ENCODE measurements at regions not wholly inside any gene's neighbourhood (a gene's known extent, or its start where the extent isn't known, plus 50 kb on each side); places are given as distances from the start of the nearest gene placed in this dataset.

GRCh38 chr5:168171901-168172759 is 119.3 kb upstream of the WWC1 start:
- no peaks in the 10 kb centered on the region for H3K4me1 ChIP-seq (ENCODE audit: control insufficient read depth in 3 of 3, insufficient read depth in 3 of 3, low read length in 3 of 3)
- no peak overlapping the region for H3K4me3 ChIP-seq (ENCODE audit: low read length in 3 of 3)
- H3K9me3 ChIP-seq (ENCODE audit: control insufficient read depth in 3 of 3, low read length in 3 of 3) = no peaks in the 10 kb centered on the region
- no peaks in the 10 kb centered on the region for H3K36me3 ChIP-seq (ENCODE audit: control insufficient read depth in 3 of 3, insufficient read depth in 3 of 3, low read length in 3 of 3)
- no peak overlapping the region for H3K27ac ChIP-seq (ENCODE audit: low read depth, low read length)
- H3K27me3 ChIP-seq (ENCODE audit: control insufficient read depth in 3 of 3, insufficient read depth in 3 of 3, low read length in 3 of 3) = peaks cover 0 to 5% (median 0%) of the 10 kb centered on the region in 3 donors
- no peak overlapping the region for H3K9ac ChIP-seq (ENCODE audit: low read depth in 1 of 3, low read length in 3 of 3)

- H3K9ac ChIP-seq (ENCODE audit: low read depth in 1 of 3, low read length in 3 of 3) = no peak overlapping the region
- H3K9me3 ChIP-seq (ENCODE audit: control insufficient read depth in 3 of 3, low read length in 3 of 3) = no peaks in the 10 kb centered on the region
- H3K4me1 ChIP-seq (ENCODE audit: control insufficient read depth in 3 of 3, insufficient read depth in 3 of 3, low read length in 3 of 3) = no peaks in the 10 kb centered on the region
- no peaks in the 10 kb centered on the region for H3K36me3 ChIP-seq (ENCODE audit: control insufficient read depth in 3 of 3, insufficient read depth in 3 of 3, low read length in 3 of 3)
- peaks cover 0 to 3% (median 0%) of the 10 kb centered on the region in 3 donors for H3K27me3 ChIP-seq (ENCODE audit: control insufficient read depth in 3 of 3, insufficient read depth in 3 of 3, low read length in 3 of 3)
- no peak overlapping the region for H3K4me3 ChIP-seq (ENCODE audit: low read length in 3 of 3)
- no peak overlapping the region for H3K27ac ChIP-seq (ENCODE audit: low read depth, low read length)
These were observed 118.7 kb upstream of the WWC1 start for GRCh38 chr5:168172760-168173223.

- no peak overlapping the region for H3K4me3 ChIP-seq (ENCODE audit: low read length in 3 of 3)
- no peaks in the 10 kb centered on the region for H3K4me1 ChIP-seq (ENCODE audit: control insufficient read depth in 3 of 3, insufficient read depth in 3 of 3, low read length in 3 of 3)
- H3K36me3 ChIP-seq (ENCODE audit: control insufficient read depth in 3 of 3, insufficient read depth in 3 of 3, low read length in 3 of 3) = no peaks in the 10 kb centered on the region
- H3K27me3 ChIP-seq (ENCODE audit: control insufficient read depth in 3 of 3, insufficient read depth in 3 of 3, low read length in 3 of 3) = peaks cover 0 to under 1% (median 0%) of the 10 kb centered on the region in 3 donors
- H3K9me3 ChIP-seq (ENCODE audit: control insufficient read depth in 3 of 3, low read length in 3 of 3) = no peaks in the 10 kb centered on the region
- H3K27ac ChIP-seq (ENCODE audit: low read depth, low read length) = no peak overlapping the region
- no peak overlapping the region for H3K9ac ChIP-seq (ENCODE audit: low read depth in 1 of 3, low read length in 3 of 3)
These were observed 117.1 kb upstream of the WWC1 start for GRCh38 chr5:168174376-168174775.

GRCh38 chr5:168176251-168176650 is 115.2 kb upstream of the WWC1 start:
- Histone ChIP-seq H3K9ac (ENCODE audit: low read depth in 1 of 3, low read length in 3 of 3) (no peak overlapping the region), H3K4me1 (ENCODE audit: control insufficient read depth in 3 of 3, insufficient read depth in 3 of 3, low read length in 3 of 3) (no peaks in the 10 kb centered on the region), H3K27ac (ENCODE audit: low read depth, low read length) (no peak overlapping the region), H3K9me3 (ENCODE audit: control insufficient read depth in 3 of 3, low read length in 3 of 3) (no peaks in the 10 kb centered on the region), H3K36me3 (ENCODE audit: control insufficient read depth in 3 of 3, insufficient read depth in 3 of 3, low read length in 3 of 3) (no peaks in the 10 kb centered on the region), H3K4me3 (ENCODE audit: low read length in 3 of 3) (no peak overlapping the region), H3K27me3 (ENCODE audit: control insufficient read depth in 3 of 3, insufficient read depth in 3 of 3, low read length in 3 of 3) (no peaks in the 10 kb centered on the region)

DNA sequence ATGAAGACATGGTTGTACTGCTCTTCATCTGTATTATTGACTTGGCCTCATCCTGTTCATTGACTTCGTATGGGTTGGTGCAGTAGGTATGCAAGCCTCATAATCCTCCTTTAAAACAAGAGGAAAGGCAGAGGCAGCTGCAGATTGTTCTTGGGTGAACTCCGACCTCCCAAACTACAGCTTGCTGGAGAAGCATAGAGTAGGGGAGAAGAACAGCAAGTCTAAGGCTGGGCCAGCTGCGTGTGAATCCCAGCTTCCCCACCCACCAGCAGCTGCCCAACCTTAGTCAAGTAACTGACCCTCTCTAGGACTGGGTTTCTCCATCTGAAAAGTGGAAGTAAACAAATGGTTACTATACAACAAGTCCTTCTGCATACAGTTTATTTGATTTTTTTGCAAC is 114.5 kb upstream of the WWC1 start:
- no peak overlapping the region for H3K9ac ChIP-seq (ENCODE audit: low read depth in 1 of 3, low read length in 3 of 3)
- H3K4me3 ChIP-seq (ENCODE audit: low read length in 3 of 3) = no peak overlapping the region
- no peaks in the 10 kb centered on the region for H3K36me3 ChIP-seq (ENCODE audit: control insufficient read depth in 3 of 3, insufficient read depth in 3 of 3, low read length in 3 of 3)
- H3K27ac ChIP-seq (ENCODE audit: low read depth, low read length) = no peak overlapping the region
- H3K4me1 ChIP-seq (ENCODE audit: control insufficient read depth in 3 of 3, insufficient read depth in 3 of 3, low read length in 3 of 3) = no peaks in the 10 kb centered on the region
- no peaks in the 10 kb centered on the region for H3K27me3 ChIP-seq (ENCODE audit: control insufficient read depth in 3 of 3, insufficient read depth in 3 of 3, low read length in 3 of 3)
- no peaks in the 10 kb centered on the region for H3K9me3 ChIP-seq (ENCODE audit: control insufficient read depth in 3 of 3, low read length in 3 of 3)

DNA sequence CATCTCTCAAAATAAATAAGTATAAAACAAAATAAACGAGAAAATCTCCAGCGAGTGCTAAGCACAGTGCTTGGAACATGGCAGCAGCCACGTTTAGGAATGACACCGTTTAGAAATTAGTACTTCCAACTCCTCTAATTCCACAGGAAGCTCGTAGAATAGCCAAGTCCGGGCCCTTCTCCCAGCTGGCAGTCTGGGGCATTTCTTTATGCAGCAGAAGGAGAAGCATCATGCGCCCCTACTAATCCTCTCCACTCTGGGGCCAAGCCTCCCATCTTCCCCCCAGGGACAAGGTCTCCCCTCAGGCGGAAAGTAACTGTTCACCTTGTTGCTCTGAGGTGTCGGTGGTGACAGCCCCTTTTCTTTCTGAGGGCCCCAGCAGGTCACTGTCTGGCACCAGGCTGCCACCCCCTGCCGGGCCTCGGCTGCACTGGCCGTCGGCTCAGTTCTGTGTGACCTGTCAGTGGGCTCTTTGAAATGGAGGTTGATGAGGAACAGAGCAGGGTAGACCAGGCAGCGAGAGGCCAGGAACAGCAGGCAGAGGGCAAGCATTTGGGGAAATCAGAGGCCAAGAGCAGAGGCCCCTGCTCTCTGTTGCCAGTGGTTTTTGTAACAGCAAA is 113.5 kb upstream of the WWC1 start:
- no peaks in the 10 kb centered on the region for H3K4me1 ChIP-seq (ENCODE audit: control insufficient read depth in 3 of 3, insufficient read depth in 3 of 3, low read length in 3 of 3)
- no peaks in the 10 kb centered on the region for H3K27me3 ChIP-seq (ENCODE audit: control insufficient read depth in 3 of 3, insufficient read depth in 3 of 3, low read length in 3 of 3)
- no peak overlapping the region for H3K9ac ChIP-seq (ENCODE audit: low read depth in 1 of 3, low read length in 3 of 3)
- H3K27ac ChIP-seq (ENCODE audit: low read depth, low read length) = no peak overlapping the region
- H3K9me3 ChIP-seq (ENCODE audit: control insufficient read depth in 3 of 3, low read length in 3 of 3) = no peaks in the 10 kb centered on the region
- no peaks in the 10 kb centered on the region for H3K36me3 ChIP-seq (ENCODE audit: control insufficient read depth in 3 of 3, insufficient read depth in 3 of 3, low read length in 3 of 3)
- no peak overlapping the region for H3K4me3 ChIP-seq (ENCODE audit: low read length in 3 of 3)

DNA sequence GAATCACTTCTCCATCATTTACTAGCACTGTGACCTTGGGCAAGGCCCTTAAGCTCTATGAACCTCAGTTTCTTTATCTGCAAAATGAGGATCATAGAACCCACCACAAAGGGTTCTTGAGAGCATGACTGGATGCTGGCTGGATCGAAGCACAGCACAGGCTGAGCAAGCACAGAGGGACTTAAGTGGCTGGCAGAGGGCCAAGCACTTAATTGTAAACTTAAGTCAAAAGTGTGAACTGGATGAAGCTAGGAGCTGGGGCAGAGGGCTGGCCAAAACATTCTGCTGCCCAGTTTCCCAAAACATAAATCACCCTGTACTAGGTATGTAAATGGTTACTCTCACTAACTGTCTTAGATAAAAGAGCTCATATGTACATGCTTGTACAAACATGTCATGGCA is 112.3 kb upstream of the WWC1 start:
- H3K27me3 ChIP-seq (ENCODE audit: control insufficient read depth in 3 of 3, insufficient read depth in 3 of 3, low read length in 3 of 3) = no peaks in the 10 kb centered on the region
- H3K4me1 ChIP-seq (ENCODE audit: control insufficient read depth in 3 of 3, insufficient read depth in 3 of 3, low read length in 3 of 3) = no peaks in the 10 kb centered on the region
- H3K4me3 ChIP-seq (ENCODE audit: low read length in 3 of 3) = no peak overlapping the region
- H3K27ac ChIP-seq (ENCODE audit: low read depth, low read length) = no peak overlapping the region
- H3K36me3 ChIP-seq (ENCODE audit: control insufficient read depth in 3 of 3, insufficient read depth in 3 of 3, low read length in 3 of 3) = no peaks in the 10 kb centered on the region
- no peaks in the 10 kb centered on the region for H3K9me3 ChIP-seq (ENCODE audit: control insufficient read depth in 3 of 3, low read length in 3 of 3)
- no peak overlapping the region for H3K9ac ChIP-seq (ENCODE audit: low read depth in 1 of 3, low read length in 3 of 3)

GRCh38 chr5:168182269-168182668 is 109.2 kb upstream of the WWC1 start:
- no peak overlapping the region for H3K9ac ChIP-seq (ENCODE audit: low read depth in 1 of 3, low read length in 3 of 3)
- no peaks in the 10 kb centered on the region for H3K4me1 ChIP-seq (ENCODE audit: control insufficient read depth in 3 of 3, insufficient read depth in 3 of 3, low read length in 3 of 3)
- H3K36me3 ChIP-seq (ENCODE audit: control insufficient read depth in 3 of 3, insufficient read depth in 3 of 3, low read length in 3 of 3) = no peaks in the 10 kb centered on the region
- H3K27me3 ChIP-seq (ENCODE audit: control insufficient read depth in 3 of 3, insufficient read depth in 3 of 3, low read length in 3 of 3) = no peaks in the 10 kb centered on the region
- H3K4me3 ChIP-seq (ENCODE audit: low read length in 3 of 3) = no peak overlapping the region
- H3K9me3 ChIP-seq (ENCODE audit: control insufficient read depth in 3 of 3, low read length in 3 of 3) = no peaks in the 10 kb centered on the region
- H3K27ac ChIP-seq (ENCODE audit: low read depth, low read length) = no peak overlapping the region

DNA sequence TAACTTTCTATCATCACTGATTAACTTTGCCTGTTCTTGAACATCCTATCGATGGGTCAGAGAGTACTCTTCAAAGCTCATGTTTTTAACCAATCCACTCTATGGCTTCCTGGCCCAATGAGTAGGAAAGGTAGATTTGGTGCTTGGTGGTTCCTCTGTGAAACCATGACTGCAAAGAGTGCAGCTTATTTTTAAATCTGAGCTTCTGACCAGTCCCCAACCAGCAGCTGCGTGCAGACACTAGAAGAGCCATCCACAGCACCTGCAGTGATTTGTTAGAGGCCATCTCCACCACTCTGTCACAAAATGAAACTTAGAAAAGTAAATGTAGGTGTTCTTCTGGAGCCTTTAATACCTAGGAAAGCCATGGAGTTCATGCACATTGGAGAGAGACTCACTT is 107.3 kb upstream of the WWC1 start:
- H3K36me3 ChIP-seq (ENCODE audit: control insufficient read depth in 3 of 3, insufficient read depth in 3 of 3, low read length in 3 of 3) = no peaks in the 10 kb centered on the region
- H3K4me3 ChIP-seq (ENCODE audit: low read length in 3 of 3) = no peak overlapping the region
- no peaks in the 10 kb centered on the region for H3K27me3 ChIP-seq (ENCODE audit: control insufficient read depth in 3 of 3, insufficient read depth in 3 of 3, low read length in 3 of 3)
- H3K9ac ChIP-seq (ENCODE audit: low read depth in 1 of 3, low read length in 3 of 3) = no peak overlapping the region
- no peaks in the 10 kb centered on the region for H3K9me3 ChIP-seq (ENCODE audit: control insufficient read depth in 3 of 3, low read length in 3 of 3)
- H3K27ac ChIP-seq (ENCODE audit: low read depth, low read length) = no peak overlapping the region
- no peaks in the 10 kb centered on the region for H3K4me1 ChIP-seq (ENCODE audit: control insufficient read depth in 3 of 3, insufficient read depth in 3 of 3, low read length in 3 of 3)

DNA sequence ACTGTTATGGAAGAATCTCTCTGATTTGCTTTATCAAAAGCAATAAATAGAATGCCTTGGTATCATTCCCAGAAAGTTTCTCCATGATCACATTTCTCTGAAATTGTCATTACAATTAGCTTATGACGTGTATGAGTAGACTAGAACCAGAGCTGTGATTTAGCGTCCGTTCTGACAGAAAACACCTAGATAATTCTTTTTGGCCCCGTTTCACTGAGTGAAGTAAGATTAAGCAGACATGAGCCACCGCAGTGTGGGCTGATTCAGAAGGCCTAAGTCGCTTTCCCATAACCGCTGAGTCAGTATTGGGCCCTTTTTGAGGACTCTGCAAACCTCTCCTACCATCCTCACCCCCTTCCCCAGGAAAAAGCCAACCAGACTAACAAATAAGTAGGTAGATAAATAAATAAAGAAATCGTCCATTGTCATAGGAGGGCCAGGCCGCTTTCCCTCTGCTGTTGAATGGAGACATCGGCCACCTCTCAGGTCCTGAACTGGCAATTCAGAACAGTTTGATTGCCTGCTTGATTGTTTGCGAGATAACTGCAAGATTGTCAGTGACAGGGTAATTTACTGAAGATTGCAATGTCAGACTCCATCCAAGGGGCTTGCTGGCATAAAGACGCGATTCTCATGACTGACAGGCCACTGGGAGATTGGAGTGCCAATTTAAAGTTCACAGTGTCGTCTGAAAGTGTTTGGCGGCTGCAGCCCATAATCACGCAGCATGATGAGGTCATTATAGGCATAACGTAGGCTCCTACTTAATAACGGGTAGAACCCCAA is 105.0 kb upstream of the WWC1 start:
- no peaks in the 10 kb centered on the region for H3K36me3 ChIP-seq (ENCODE audit: control insufficient read depth in 3 of 3, insufficient read depth in 3 of 3, low read length in 3 of 3)
- H3K4me3 ChIP-seq (ENCODE audit: low read length in 3 of 3) = no peak overlapping the region
- H3K27me3 ChIP-seq (ENCODE audit: control insufficient read depth in 3 of 3, insufficient read depth in 3 of 3, low read length in 3 of 3) = no peaks in the 10 kb centered on the region
- no peak overlapping the region for H3K9ac ChIP-seq (ENCODE audit: low read depth in 1 of 3, low read length in 3 of 3)
- no peak overlapping the region for H3K27ac ChIP-seq (ENCODE audit: low read depth, low read length)
- no peaks in the 10 kb centered on the region for H3K4me1 ChIP-seq (ENCODE audit: control insufficient read depth in 3 of 3, insufficient read depth in 3 of 3, low read length in 3 of 3)
- H3K9me3 ChIP-seq (ENCODE audit: control insufficient read depth in 3 of 3, low read length in 3 of 3) = no peaks in the 10 kb centered on the region

All from skeletal muscle tissue (tissue), 3 donors.